HG03460 (cell line): ENCODE measurements at regions not wholly inside any gene's neighbourhood (a gene's known extent, or its start where the extent isn't known, plus 50 kb on each side); places are given as distances from the start of the nearest gene placed in this dataset.

ENCODE experiments used
- ATAC-seq: cut with Tn5 transposase; IDR thresholded peaks from one replicate; pipeline ENCODE4 v1.9.1; 2021; ENCODE audit not compliant: unreplicated experiment

- no peak for ATAC-seq
Observed at GRCh38 chr17:73750975-73751374, 106.7 kb upstream of the SDK2 start.

- ATAC-seq = no peak
Observed at GRCh38 chr17:73753751-73754496, 109.7 kb upstream of the SDK2 start.

GRCh38 chr17:73754886-73755400 lies 110.7 kb upstream of the SDK2 start:
- ATAC-seq = no peak

DNA sequence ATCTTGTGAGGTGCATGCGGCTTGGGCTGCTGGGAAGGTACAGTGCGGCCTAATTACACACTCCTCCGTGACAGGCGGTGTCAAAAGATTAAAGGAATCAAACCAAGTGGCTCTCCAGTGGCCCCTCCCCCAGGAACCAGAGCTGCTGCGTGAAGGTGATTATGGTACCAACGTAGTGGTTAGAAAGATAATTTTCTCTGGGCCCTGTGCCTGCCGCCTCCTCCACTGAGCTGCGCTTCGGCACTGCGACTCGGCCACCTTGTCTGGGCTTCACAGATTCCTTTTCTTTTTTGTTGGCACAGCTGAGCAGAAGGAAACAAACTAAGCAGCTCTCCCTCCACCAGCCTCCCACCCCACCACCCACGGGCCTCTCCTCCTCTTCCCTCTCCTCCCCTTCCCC lies 113.2 kb upstream of the SDK2 start:
- ATAC-seq = no peak

DNA sequence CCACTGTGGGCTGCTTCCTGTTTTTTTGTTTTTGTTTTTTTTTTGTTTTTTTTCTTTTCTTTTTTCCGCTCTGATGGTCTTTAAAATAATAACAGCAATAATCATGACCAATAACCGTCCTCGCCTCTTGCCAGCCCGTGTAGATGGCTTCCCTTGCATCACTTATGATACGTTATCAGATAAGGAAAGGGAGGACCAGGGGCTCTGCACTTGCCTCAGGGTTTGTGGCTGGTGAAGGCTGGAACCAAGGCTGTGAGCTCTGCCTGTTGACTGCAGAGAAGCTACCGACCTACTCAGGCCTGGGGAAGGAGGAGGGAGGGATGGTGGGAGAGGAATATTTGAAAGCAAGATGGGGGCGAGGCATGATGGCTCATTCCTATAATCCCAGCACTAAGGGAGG lies 114.0 kb upstream of the SDK2 start:
- no peak for ATAC-seq

DNA sequence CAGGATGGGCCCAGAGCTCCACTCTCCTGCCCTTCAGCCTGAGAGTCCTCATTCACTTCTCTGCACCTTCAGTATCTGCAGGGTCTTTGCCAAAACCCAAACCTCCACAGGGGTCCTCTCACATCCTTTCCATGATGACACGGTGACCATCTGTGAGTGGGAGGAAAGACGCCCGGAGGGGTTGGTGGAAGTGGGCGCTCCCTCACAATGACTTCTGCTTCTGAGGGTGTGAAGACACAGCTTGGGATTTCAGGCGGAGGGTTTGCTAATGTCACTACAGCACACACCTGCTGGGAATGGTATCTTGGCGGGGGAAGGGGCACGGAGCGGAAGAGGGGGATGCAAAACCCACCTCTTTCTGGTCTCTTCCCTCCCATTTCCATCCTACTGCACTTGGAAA lies 115.1 kb upstream of the SDK2 start:
- no peak for ATAC-seq

GRCh38 chr17:73759734-73760438 lies 115.6 kb upstream of the SDK2 start:
- no peak for ATAC-seq

DNA sequence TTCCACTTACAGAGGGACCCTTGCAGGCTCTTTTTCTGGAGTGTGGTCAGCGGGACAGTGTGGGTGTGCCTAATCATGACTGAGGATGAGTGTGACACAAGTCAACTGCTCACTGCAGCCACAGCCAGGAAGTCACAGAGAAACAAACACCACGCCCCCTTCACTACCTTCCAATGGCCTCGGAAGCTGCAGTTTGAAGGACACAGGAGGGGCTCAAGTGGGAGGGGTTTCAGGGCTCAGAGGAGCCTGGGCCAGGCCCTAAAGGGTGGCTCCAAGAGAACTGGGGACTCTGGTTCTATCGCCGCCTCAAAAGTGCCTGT lies 116.2 kb upstream of the SDK2 start:
- ATAC-seq = no peak

DNA sequence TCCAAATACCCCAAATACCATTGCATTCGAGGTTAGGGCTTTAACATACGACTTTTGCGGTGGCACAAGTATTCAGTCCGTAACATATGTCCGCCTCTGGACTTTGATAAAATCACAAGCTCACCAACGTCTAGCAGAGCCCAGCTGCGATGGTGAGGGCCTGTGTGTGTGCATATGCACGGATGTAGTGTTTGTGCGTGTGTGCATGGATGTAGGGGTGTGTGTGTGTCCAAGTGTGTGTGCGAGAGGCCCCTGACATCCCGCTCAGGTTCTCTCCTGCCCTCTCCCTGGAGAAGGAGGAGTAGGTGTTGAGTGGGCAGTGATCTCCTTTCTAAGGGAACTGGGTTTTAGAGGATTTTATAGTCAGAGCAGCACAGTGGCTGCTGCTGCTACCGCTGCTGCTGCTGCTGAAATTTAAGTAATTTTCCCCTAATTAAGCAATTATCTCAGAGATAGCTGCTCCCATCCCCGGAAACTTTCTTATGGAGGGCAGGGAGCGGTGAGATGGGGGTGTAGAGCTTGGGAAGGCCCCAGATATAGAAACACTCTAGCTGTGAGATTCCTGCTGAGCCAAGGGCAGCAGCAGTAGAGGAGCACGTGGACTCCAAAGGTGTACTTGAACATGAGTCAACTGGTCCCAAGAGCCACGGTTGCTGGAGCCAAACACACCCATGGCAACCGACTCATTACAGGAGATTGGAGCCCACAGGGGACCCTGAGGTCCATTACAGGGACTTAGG lies 121.7 kb upstream of the SDK2 start:
- no peak for ATAC-seq

DNA sequence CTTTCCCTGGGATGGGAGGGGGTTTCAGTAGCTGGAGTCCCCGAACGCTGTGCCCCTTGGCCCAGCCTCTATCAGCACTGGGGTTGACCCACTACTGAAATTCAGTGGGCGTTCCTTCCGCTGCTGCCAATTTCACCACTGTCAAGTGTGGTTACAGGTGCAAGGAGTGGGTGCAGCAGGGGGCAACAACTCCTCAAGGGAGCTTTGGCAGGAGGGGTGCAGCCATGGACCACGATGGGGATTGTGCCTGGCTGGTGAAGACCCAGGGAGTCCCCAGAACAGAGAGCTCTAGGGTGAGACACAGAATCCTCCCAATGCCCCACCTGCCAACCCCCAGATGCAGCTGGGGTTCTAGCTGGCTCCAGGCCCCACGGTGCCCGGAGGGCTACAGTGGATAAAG lies 123.5 kb upstream of the SDK2 start:
- no peak for ATAC-seq

DNA sequence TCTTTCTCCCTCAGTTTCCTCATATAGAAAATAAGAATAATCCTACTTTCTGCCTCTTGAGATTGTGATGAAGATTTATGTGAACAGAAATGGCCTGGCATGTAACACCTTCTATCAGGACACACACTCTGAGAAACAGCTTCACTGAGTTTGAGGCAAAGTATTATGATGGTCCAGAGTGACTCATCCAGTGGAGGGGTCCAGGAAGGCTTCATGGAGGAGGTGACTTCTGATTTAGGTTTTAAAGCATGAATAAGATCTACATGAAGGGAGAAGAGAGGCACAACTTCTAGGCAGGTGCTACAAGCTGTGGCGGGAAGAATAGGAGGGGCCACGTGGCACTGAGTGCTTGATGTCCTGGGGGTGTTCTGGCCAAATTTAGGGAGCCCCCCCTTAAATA lies 124.4 kb upstream of the SDK2 start:
- ATAC-seq = no peak

GRCh38 chr17:73769479-73769878 lies 125.2 kb upstream of the SDK2 start:
- no peak for ATAC-seq

GRCh38 chr17:73770115-73770848 lies 126.0 kb upstream of the SDK2 start:
- ATAC-seq = no peak

- no peak for ATAC-seq
Observed at GRCh38 chr17:73770849-73771229, 126.6 kb upstream of the SDK2 start.

- ATAC-seq = no peak
Observed at GRCh38 chr17:73772107-73772705, 128.0 kb upstream of the SDK2 start.

- ATAC-seq = no peak
Observed at GRCh38 chr17:73773702-73774101, 129.5 kb upstream of the SDK2 start.

GRCh38 chr17:73774852-73775251 lies 130.6 kb upstream of the SDK2 start:
- ATAC-seq = no peak

DNA sequence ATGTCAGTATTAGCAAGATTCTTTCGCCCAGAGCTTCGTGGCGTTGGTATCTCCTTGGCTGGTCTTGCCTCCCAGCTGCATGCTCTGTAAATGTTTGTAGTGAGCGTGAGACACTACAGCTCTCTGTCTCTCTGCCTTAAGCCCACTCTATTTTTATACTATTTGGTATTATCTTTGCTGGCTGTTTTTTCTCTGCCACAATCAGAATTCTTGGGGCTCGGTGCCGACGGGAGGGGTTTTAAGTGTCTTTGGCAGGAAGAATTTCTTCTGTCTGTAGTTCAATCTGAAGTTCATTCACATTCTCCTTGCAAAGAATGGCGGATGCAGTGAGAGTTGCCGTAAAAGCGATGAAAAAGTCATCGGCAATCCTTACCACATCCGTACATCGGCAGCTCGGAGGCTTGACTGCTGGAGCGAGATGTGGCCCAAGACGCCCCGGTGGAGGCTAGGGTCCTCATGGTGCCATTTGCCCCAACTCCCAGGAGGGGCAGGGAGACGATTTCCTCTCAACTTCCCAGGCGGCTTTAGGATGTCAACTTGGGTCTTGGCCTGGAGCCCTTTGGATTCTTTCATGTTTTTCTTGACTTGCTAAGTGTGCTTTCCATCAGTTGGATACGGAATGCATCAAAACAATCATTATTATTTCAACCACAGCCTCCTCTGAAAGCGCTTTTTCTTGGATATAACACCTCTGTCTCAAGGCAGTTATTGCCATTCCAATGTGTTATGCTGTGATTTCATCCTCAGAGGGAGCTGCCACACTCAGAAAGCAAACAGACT lies 132.3 kb upstream of the SDK2 start:
- ATAC-seq = no peak

DNA sequence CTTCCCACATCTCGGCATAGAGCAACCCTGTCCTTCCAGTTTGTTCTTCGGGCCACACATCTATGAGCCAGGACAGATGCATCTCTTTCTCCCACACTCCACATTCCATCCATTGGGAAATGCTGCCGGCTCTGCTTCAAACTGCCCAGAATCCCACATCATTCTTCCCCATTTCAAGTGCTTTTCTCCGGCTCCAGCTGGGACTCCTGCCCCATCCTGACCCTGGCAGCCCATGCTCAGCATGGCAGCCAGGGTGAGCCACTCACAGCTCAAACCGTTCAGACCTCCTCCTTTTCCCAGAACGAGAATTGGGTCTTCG lies 132.8 kb upstream of the SDK2 start:
- no peak for ATAC-seq

- ATAC-seq = no peak
Observed at GRCh38 chr17:73782231-73782630, 138.0 kb upstream of the SDK2 start.
